ENCODE measurements at regions not wholly inside any gene's neighbourhood (a gene's known extent, or its start where the extent isn't known, plus 50 kb on each side); places are given as distances from the start of the nearest gene placed in this dataset.

DNA sequence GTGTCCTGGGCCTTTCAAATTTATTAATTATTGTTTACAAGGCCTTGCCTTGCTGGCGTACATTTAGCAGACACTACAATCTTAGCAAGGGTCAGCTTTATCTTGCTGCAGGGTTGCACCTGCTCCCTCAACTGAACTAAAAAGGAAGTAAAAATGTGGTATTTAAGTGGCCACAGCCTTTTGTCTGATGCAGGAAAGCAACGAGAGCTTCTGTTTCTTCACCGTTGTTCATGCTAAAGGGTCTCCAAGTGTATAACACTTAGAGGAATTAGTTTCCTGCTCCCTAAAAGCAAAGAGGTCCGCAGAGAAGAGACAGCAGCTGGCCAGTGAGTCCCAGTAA is 62.8 kb upstream of the EGLN3 start:
- no peak overlapping the region for H3K27ac ChIP-seq (ENCODE audit: low read depth, low read length)

DNA sequence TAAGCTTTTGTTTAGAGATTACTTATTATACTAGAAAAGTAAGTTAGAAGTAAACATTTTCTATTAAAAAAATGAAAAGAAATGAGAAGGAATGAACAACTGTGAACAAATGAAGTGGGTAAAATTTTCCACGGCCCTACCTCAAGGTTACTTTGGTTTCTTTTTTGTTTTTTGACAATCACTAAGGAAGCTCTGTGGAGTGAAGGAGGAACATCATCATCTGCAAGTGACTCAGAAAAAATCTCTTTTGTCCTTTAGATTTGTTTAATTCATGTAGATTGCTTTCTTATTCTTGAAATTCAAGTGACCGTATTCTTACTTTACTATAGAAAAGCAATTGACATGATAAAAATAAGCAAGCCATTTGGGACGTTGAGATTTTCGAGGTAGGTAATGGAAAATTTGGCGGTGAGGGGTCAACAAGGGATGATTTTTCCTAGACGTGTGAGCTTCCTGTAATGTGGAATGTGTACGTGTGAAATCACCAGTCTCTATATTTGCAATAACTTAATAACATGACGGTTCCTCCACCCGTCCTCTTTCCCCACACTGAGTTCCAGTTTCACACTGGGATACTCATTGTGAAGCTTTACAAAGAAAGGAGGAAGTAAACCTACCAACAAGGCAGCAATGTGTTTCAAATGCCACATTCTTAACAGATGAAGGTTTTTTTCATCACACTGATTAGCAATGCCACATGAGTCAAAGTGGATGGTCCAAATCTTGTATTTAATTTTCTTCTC is 62.3 kb upstream of the EGLN3 start:
- no peaks in the 10 kb centered on the region for H3K9me3 ChIP-seq (ENCODE audit: control insufficient read depth, insufficient read depth, low read length)
- H3K27me3 ChIP-seq (ENCODE audit: control insufficient read depth, insufficient read depth, low read length): no peaks in the 10 kb centered on the region
- H3K36me3 ChIP-seq (ENCODE audit: control insufficient read depth, insufficient read depth, low read length): no peaks in the 10 kb centered on the region
- no peak overlapping the region for H3K4me3 ChIP-seq (ENCODE audit: low read depth, low read length)
- H3K27ac ChIP-seq (ENCODE audit: low read depth, low read length): no peak overlapping the region
- H3K4me1 ChIP-seq (ENCODE audit: control insufficient read depth, insufficient read depth, low read length): peaks cover 13% of the 10 kb centered on the region
- H3K9ac ChIP-seq (ENCODE audit: low read depth, low read length): no peak overlapping the region

More for the DNA sequence above, 62.8 kb upstream of the EGLN3 start:
- no peaks in the 10 kb centered on the region for H3K36me3 ChIP-seq (ENCODE audit: control insufficient read depth, insufficient read depth, low read length)
- H3K4me3 ChIP-seq (ENCODE audit: low read depth, low read length): no peak overlapping the region
- H3K9me3 ChIP-seq (ENCODE audit: control insufficient read depth, insufficient read depth, low read length): no peaks in the 10 kb centered on the region
- H3K27me3 ChIP-seq (ENCODE audit: control insufficient read depth, insufficient read depth, low read length): no peaks in the 10 kb centered on the region
- H3K4me1 ChIP-seq (ENCODE audit: control insufficient read depth, insufficient read depth, low read length): peaks cover 18% of the 10 kb centered on the region
- H3K9ac ChIP-seq (ENCODE audit: low read depth, low read length): no peak overlapping the region

DNA sequence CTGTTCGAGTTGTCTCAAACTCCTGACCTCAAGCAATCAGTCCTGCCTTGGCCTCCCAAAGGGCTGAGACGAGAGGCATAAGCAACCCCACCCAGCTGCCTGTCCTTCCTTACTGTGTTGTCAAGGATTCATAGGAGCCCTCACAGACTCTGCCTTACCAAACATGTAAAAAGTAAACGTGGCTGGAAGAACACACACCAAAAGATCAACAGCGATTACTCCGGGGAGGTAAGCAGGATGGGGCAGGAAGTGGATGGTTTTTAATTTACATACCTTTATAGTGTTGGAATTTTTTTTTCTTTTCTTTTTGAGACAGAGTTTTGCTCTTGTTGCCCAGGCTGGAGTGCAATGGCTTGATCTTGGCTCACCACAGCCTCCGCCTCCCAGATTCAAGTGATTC is 61.5 kb upstream of the EGLN3 start:
- no peaks in the 10 kb centered on the region for H3K27me3 ChIP-seq (ENCODE audit: control insufficient read depth, insufficient read depth, low read length)
- H3K9me3 ChIP-seq (ENCODE audit: control insufficient read depth, insufficient read depth, low read length): no peaks in the 10 kb centered on the region
- H3K36me3 ChIP-seq (ENCODE audit: control insufficient read depth, insufficient read depth, low read length): no peaks in the 10 kb centered on the region
- H3K4me3 ChIP-seq (ENCODE audit: low read depth, low read length): no peak overlapping the region
- H3K27ac ChIP-seq (ENCODE audit: low read depth, low read length): no peak overlapping the region
- no peak overlapping the region for H3K9ac ChIP-seq (ENCODE audit: low read depth, low read length)
- H3K4me1 ChIP-seq (ENCODE audit: control insufficient read depth, insufficient read depth, low read length): peaks cover 13% of the 10 kb centered on the region

- Histone ChIP-seq H3K27ac (ENCODE audit: low read depth, low read length) (no peak overlapping the region), H3K4me1 (ENCODE audit: control insufficient read depth, insufficient read depth, low read length) (peaks cover 13% of the 10 kb centered on the region), H3K9ac (ENCODE audit: low read depth, low read length) (no peak overlapping the region), H3K4me3 (ENCODE audit: low read depth, low read length) (no peak overlapping the region), H3K27me3 (ENCODE audit: control insufficient read depth, insufficient read depth, low read length) (no peaks in the 10 kb centered on the region), H3K9me3 (ENCODE audit: control insufficient read depth, insufficient read depth, low read length) (no peaks in the 10 kb centered on the region), H3K36me3 (ENCODE audit: control insufficient read depth, insufficient read depth, low read length) (no peaks in the 10 kb centered on the region)
Observed at GRCh38 chr14:34009956-34010355, 59.1 kb upstream of the EGLN3 start.

DNA sequence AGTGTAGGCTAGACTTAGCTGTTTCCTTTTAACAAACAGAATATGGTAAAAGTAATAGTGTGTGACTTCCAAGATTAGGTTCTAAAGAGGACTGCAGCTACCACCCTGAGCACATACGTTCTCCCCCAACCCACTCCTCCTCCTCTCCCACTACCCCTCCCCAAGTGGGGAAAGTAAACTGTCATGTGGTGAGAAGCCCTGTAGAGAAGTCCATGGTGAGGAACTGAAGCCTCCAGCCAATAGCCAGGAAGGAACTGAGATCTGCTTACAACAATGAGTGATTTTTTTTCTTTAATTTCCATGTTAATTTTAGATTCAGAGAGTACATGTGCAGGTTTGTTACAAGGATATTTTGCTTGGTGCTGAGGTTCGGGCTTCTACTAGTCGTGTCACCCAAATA is 57.0 kb upstream of the EGLN3 start:
- Histone ChIP-seq H3K4me3 (ENCODE audit: low read depth, low read length) (no peak overlapping the region), H3K36me3 (ENCODE audit: control insufficient read depth, insufficient read depth, low read length) (no peaks in the 10 kb centered on the region), H3K27ac (ENCODE audit: low read depth, low read length) (no peak overlapping the region), H3K4me1 (ENCODE audit: control insufficient read depth, insufficient read depth, low read length) (peaks cover under 1% of the 10 kb centered on the region), H3K27me3 (ENCODE audit: control insufficient read depth, insufficient read depth, low read length) (no peaks in the 10 kb centered on the region), H3K9me3 (ENCODE audit: control insufficient read depth, insufficient read depth, low read length) (no peaks in the 10 kb centered on the region), H3K9ac (ENCODE audit: low read depth, low read length) (no peak overlapping the region)

- H3K4me3 ChIP-seq (ENCODE audit: low read depth, low read length): no peak overlapping the region
- no peaks in the 10 kb centered on the region for H3K4me1 ChIP-seq (ENCODE audit: control insufficient read depth, insufficient read depth, low read length)
- H3K36me3 ChIP-seq (ENCODE audit: control insufficient read depth, insufficient read depth, low read length): no peaks in the 10 kb centered on the region
- H3K27me3 ChIP-seq (ENCODE audit: control insufficient read depth, insufficient read depth, low read length): no peaks in the 10 kb centered on the region
- no peak overlapping the region for H3K27ac ChIP-seq (ENCODE audit: low read depth, low read length)
- no peak overlapping the region for H3K9ac ChIP-seq (ENCODE audit: low read depth, low read length)
- no peaks in the 10 kb centered on the region for H3K9me3 ChIP-seq (ENCODE audit: control insufficient read depth, insufficient read depth, low read length)
Observed at GRCh38 chr14:34005901-34006300, 55.0 kb upstream of the EGLN3 start.

DNA sequence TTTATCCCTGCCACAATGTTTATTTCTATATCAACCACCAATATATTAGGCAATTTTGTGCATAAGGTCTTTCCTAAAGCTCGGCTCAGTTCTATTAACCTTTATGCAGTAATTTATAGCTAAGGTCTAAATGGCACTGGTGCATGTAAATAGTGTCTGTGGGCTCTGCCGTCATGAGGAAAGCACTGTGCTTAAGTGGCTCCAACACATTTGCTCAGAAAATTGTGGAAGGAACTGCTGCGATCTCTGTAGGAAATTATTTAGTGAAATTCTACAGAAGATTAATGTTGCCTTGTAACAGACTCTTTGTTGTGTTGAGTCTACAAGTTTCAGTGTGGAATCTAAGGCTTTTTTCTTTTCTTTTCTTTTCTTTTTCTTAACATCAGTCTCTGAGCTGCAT is 54.0 kb upstream of the EGLN3 start:
- Histone ChIP-seq H3K27me3 (ENCODE audit: control insufficient read depth, insufficient read depth, low read length) (no peaks in the 10 kb centered on the region), H3K9me3 (ENCODE audit: control insufficient read depth, insufficient read depth, low read length) (no peaks in the 10 kb centered on the region)

DNA sequence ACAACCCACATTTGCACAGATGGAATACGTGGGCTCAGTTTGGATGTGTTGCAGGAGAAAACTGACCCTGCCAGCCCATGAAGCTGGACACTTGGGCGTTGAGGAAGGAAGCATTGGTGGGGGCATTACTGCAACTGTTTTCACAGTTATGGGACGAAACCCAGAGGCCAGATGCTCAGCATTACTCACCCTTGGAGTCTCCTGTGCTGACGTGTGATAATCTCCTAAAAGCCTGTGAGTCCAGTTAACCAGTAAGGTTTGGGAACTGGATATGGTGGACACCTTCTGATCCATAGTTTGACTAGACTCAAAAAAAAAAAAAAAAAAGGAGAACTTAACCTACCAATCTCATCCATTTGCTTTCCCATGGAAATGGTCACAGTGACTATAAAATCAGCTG is 52.8 kb upstream of the EGLN3 start:
- Histone ChIP-seq H3K27ac (ENCODE audit: low read depth, low read length) (no peak overlapping the region), H3K9me3 (ENCODE audit: control insufficient read depth, insufficient read depth, low read length) (no peaks in the 10 kb centered on the region), H3K4me1 (ENCODE audit: control insufficient read depth, insufficient read depth, low read length) (no peaks in the 10 kb centered on the region), H3K27me3 (ENCODE audit: control insufficient read depth, insufficient read depth, low read length) (no peaks in the 10 kb centered on the region), H3K4me3 (ENCODE audit: low read depth, low read length) (no peak overlapping the region), H3K9ac (ENCODE audit: low read depth, low read length) (no peak overlapping the region), H3K36me3 (ENCODE audit: control insufficient read depth, insufficient read depth, low read length) (no peaks in the 10 kb centered on the region)

More for the DNA sequence above, 54.0 kb upstream of the EGLN3 start:
- H3K36me3 ChIP-seq (ENCODE audit: control insufficient read depth, insufficient read depth, low read length): no peaks in the 10 kb centered on the region
- no peak overlapping the region for H3K27ac ChIP-seq (ENCODE audit: low read depth, low read length)
- no peak overlapping the region for H3K9ac ChIP-seq (ENCODE audit: low read depth, low read length)
- H3K4me3 ChIP-seq (ENCODE audit: low read depth, low read length): no peak overlapping the region
- no peaks in the 10 kb centered on the region for H3K4me1 ChIP-seq (ENCODE audit: control insufficient read depth, insufficient read depth, low read length)

DNA sequence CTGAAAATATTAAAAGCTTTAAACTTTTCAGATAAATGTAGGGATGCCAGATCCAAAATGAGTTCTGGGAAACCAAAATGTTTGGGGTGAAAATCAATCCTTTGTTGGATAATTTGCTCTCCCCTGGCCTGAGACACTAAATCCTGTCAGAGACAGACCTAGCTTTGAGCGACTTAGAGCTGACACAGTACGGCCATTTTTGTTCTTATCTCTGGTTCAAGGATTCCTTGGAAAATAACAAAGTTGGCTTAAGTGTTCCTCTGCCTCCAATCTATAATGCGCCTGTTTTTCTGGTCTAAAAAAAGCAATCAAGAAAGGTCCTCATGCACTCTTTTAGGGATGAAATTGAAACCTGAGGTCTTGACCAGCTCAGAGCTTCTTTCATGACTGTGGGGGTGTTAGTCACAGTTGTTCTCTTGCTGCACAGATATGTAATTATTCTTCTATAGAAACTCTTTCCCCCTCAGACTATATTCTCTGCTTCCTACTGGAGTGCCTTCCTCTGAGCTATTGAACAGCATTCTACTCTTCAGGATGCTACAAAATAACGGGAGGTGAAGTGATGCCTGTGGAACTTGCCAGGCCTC is 52.3 kb upstream of the EGLN3 start:
- no peak overlapping the region for H3K4me3 ChIP-seq (ENCODE audit: low read depth, low read length)
- no peak overlapping the region for H3K27ac ChIP-seq (ENCODE audit: low read depth, low read length)
- H3K9me3 ChIP-seq (ENCODE audit: control insufficient read depth, insufficient read depth, low read length): no peaks in the 10 kb centered on the region
- no peaks in the 10 kb centered on the region for H3K27me3 ChIP-seq (ENCODE audit: control insufficient read depth, insufficient read depth, low read length)
- H3K4me1 ChIP-seq (ENCODE audit: control insufficient read depth, insufficient read depth, low read length): no peaks in the 10 kb centered on the region
- H3K9ac ChIP-seq (ENCODE audit: low read depth, low read length): no peak overlapping the region
- no peaks in the 10 kb centered on the region for H3K36me3 ChIP-seq (ENCODE audit: control insufficient read depth, insufficient read depth, low read length)
